HepG2 (cell line): ENCODE measurements at regions not wholly inside any gene's neighbourhood (a gene's known extent, or its start where the extent isn't known, plus 50 kb on each side); places are given as distances from the start of the nearest gene placed in this dataset.

Experiments
- ATAC-seq: fragments of 200-7000 bp; cut with Tn5 transposase; 3 replicates; pipeline ENCODE4 v1.9.1; 2020; ENCODE audit warnings: mild to moderate bottlenecking, moderate library complexity
- BruUV-seq: library from RNA; stranded (reverse); fragments of 400-500 nt; replicated peaks from 2 replicates; lab custom pipeline; 2021; lab: Mats Ljungman, UMichigan
- CTCF ChIA-PET: fragments of 300-600 bp; formaldehyde crosslinking; extraction: SDS; loops from one replicate; lab custom pipeline; 2021; ENCODE audit warnings: low total read pairs, inconsistent platforms, low intra/inter-chr PET ratio; lab: Yijun Ruan, JAX
- POLR2A ChIA-PET: fragments of 350-600 bp; sonication (Branson Sonifier 250); formaldehyde crosslinking; loops from one replicate; lab custom pipeline; 2020; ENCODE audit warnings: antibody characterized with exemption, inconsistent platforms; lab: Yijun Ruan, JAX
- DNase-seq: peaks from one replicate; pipeline ENCODE4 v3.0.0-alpha.2; 2015; ENCODE audit warnings: low spot score
- FAIRE-seq: peaks from 3 replicates; lab custom pipeline; 2011; peaks lifted over from hg19 to GRCh38; lab: Jason Lieb, UNC
- H2AFZ ChIP-seq: one replicate; pipeline ENCODE4 v1.6.1; 2011; ENCODE audit warnings: low read length, inconsistent platforms
- H3K27ac ChIP-seq: fragments of 300-600 bp; 3 replicates; pipeline ENCODE4 v1.8.0; 2011; ENCODE audit warnings: mixed run types, mild to moderate bottlenecking, mixed read lengths, low read length, inconsistent platforms; ENCODE audit not compliant: insufficient read depth; ENCODE audit errors: extremely low read length
- H3K27me3 ChIP-seq, 2 experiments: fragments of 200-600 bp in 1 of 2; 2 replicates in 1 of 2; 3 replicates in 1 of 2; pipeline versions ENCODE4 v1.6.0 to v1.8.0; 2011; ENCODE audit warnings: low read length in 2 of 2, mild to moderate bottlenecking in 2 of 2, moderate library complexity in 2 of 2, inconsistent platforms in 1 of 2; ENCODE audit not compliant: insufficient read depth in 2 of 2, control insufficient read depth in 1 of 2
- H3K36me3 ChIP-seq, 2 experiments: fragments of 200-600 bp in 1 of 2; replicated peaks in 1 of 2; 2 replicates in 1 of 2; 3 replicates in 1 of 2; pipeline versions ENCODE4 v1.5.1 to v1.8.0; 2011; ENCODE audit warnings: low read length in 2 of 2, inconsistent platforms in 1 of 2; ENCODE audit not compliant: insufficient read depth in 2 of 2, control insufficient read depth in 1 of 2
- H3K4me1 ChIP-seq: 2 replicates; pipeline ENCODE4 v1.5.1; 2012; ENCODE audit warnings: low read length, inconsistent platforms; ENCODE audit not compliant: insufficient read depth
- H3K4me2 ChIP-seq: 2 replicates; pipeline ENCODE4 v1.6.0; 2011; ENCODE audit warnings: low read depth, low read length, inconsistent platforms
- H3K4me3 ChIP-seq, 3 experiments: fragments of 200-600 bp in 1 of 3; sonication (generic), shearing (Covaris generic) in 1 of 3; replicated peaks in 1 of 3; 2 replicates each; pipeline ENCODE4 v1.5.1; 2011 to 2016; ENCODE audit warnings: low read length in 3 of 3, inconsistent platforms in 2 of 3, low read depth in 2 of 3, mild to moderate bottlenecking in 2 of 3, control low read depth in 1 of 3, mixed read lengths in 1 of 3; ENCODE audit not compliant: insufficient read depth in 1 of 3
- H3K79me2 ChIP-seq: one replicate; pipeline ENCODE4 v1.6.1; 2011; ENCODE audit warnings: low read length, inconsistent platforms; ENCODE audit not compliant: insufficient read depth
- H3K9ac ChIP-seq: 2 replicates; pipeline ENCODE4 v1.6.0; 2011; ENCODE audit warnings: mild to moderate bottlenecking, low read depth, low read length, inconsistent platforms; ENCODE audit not compliant: insufficient read depth
- H3K9me3 ChIP-seq: 2 replicates; pipeline ENCODE4 v1.5.1; 2012; ENCODE audit warnings: mild to moderate bottlenecking, low read length
- H4K20me1 ChIP-seq: 2 replicates; pipeline ENCODE4 v1.6.0; 2011; ENCODE audit warnings: inconsistent platforms, mild to moderate bottlenecking, low read length, moderate library complexity; ENCODE audit not compliant: insufficient read depth
- KAT8 ChIP-seq: IDR thresholded peaks from 2 replicates; pipeline ENCODE4 v1.6.1; 2016; ENCODE audit warnings: missing genetic modification reagents, missing compliant biosample characterization
- MIER3 ChIP-seq: IDR thresholded peaks from 2 replicates; pipeline ENCODE4 v1.6.1; 2016; ENCODE audit warnings: missing compliant biosample characterization, borderline replicate concordance
- PBX3 ChIP-seq: sonication (generic); formaldehyde crosslinking; IDR thresholded peaks from 2 replicates; pipeline ENCODE4 v1.8.1; 2023; ENCODE audit warnings: missing genetic modification reagents, inconsistent platforms, borderline replicate concordance
- SUZ12 ChIP-seq: fragments of 150-350 bp; IDR thresholded peaks from 2 replicates; pipeline ENCODE4 v1.6.1; 2014; ENCODE audit warnings: low read depth, low read length
- ZFYVE20 ChIP-seq: sonication (generic); formaldehyde crosslinking; IDR thresholded peaks from 2 replicates; pipeline ENCODE4 v1.8.0; 2023; ENCODE audit warnings: low read depth, mild to moderate bottlenecking, moderate library complexity, missing genetic modification reagents, borderline replicate concordance
- ZNF235 ChIP-seq: sonication (generic); formaldehyde crosslinking; IDR thresholded peaks from 2 replicates; pipeline ENCODE4 v1.8.1; 2023; ENCODE audit warnings: mild to moderate bottlenecking, missing genetic modification reagents, borderline replicate concordance
- ZNF335 ChIP-seq: sonication (generic); formaldehyde crosslinking; IDR thresholded peaks from 2 replicates; pipeline ENCODE4 v1.4.0; 2020; ENCODE audit warnings: missing genetic modification reagents
- ZNF616 ChIP-seq: sonication (generic); formaldehyde crosslinking; IDR thresholded peaks from 2 replicates; pipeline ENCODE4 v1.5.0; 2020; ENCODE audit warnings: low read depth, mild to moderate bottlenecking, missing genetic modification reagents
- ZSCAN31 ChIP-seq: sonication (generic); formaldehyde crosslinking; IDR thresholded peaks from 2 replicates; pipeline ENCODE4 v1.5.0; 2020; ENCODE audit warnings: low read depth, mild to moderate bottlenecking, missing genetic modification reagents
- WGBS: methylation state at CpG from one replicate; pipeline ENCODE4 v1.1.6; 2017; ENCODE audit warnings: low lambda C conversion rate; 5-methylcytosine and 5-hydroxymethylcytosine counted together
- in situ Hi-C: cut with HindIII; loops from 2 replicates; pipeline ENCODE4 v1.10.0; 2017; ENCODE audit warnings: low pct_unique_long_range_greater_than_20kb; ENCODE audit not compliant: extremely low pct_ligation_motif_present
- intact Hi-C: fragments of 100-400 bp; cut with micrococcal nuclease; formaldehyde crosslinking; loops from one replicate; pipeline ENCODE4 v1.10.0; 2022; ENCODE audit not compliant: unreplicated experiment
- TF ChIP-seq, protein P1 (sequence below): sonication (generic); formaldehyde crosslinking; IDR thresholded peaks from 2 replicates; pipeline ENCODE4 v1.8.1; 2022; ENCODE audit warnings: low read depth, mild to moderate bottlenecking, missing genetic modification reagents
- TF ChIP-seq, protein P2 (sequence below): IDR thresholded peaks from 2 replicates; pipeline ENCODE4 v1.6.1; 2016; ENCODE audit warnings: low read depth, control low read depth

GRCh38 chr6:155994086-155994485 lies 538.4 kb upstream of the NOX3 start (continued):
- TF ChIP-seq, protein P1, sequence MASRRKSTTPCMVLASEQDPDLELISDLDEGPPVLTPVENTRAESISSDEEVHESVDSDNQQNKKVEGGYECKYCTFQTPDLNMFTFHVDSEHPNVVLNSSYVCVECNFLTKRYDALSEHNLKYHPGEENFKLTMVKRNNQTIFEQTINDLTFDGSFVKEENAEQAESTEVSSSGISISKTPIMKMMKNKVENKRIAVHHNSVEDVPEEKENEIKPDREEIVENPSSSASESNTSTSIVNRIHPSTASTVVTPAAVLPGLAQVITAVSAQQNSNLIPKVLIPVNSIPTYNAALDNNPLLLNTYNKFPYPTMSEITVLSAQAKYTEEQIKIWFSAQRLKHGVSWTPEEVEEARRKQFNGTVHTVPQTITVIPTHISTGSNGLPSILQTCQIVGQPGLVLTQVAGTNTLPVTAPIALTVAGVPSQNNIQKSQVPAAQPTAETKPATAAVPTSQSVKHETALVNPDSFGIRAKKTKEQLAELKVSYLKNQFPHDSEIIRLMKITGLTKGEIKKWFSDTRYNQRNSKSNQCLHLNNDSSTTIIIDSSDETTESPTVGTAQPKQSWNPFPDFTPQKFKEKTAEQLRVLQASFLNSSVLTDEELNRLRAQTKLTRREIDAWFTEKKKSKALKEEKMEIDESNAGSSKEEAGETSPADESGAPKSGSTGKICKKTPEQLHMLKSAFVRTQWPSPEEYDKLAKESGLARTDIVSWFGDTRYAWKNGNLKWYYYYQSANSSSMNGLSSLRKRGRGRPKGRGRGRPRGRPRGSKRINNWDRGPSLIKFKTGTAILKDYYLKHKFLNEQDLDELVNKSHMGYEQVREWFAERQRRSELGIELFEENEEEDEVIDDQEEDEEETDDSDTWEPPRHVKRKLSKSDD = no peak
- TF ChIP-seq ZNF616 (CRISPR knock-in tag) (no peak), KAT8 (CRISPR knock-in tag) (no peak), PBX3 (CRISPR knock-in tag) (no peak), ZNF335 (CRISPR knock-in tag) (no peak), MIER3 (CRISPR knock-in tag) (no peak)

GRCh38 chr6:155993240-155993639 lies 537.6 kb upstream of the NOX3 start:
- ATAC-seq (no peak), DNase-seq (no peak), FAIRE-seq (no peak)
- POLR2A ChIA-PET = no interaction called here
- Histone ChIP-seq H3K4me1 (no peaks in the 10 kb centered on the region), H3K9ac (no peak overlapping the region), H3K36me3 (no peaks in the 10 kb centered on the region), H4K20me1 (no peaks in the 10 kb centered on the region), H3K27ac (no peak overlapping the region), H3K4me2 (no peak overlapping the region), H3K79me2 (no peaks in the 10 kb centered on the region), H3K9me3 (no peaks in the 10 kb centered on the region), H2AFZ (no peak overlapping the region), H3K4me3 (no peak overlapping the region), H3K27me3 (peaks cover 0 to 16% of the 10 kb centered on the region in 2 experiments; a peak in 3 of 5 replicates)
- TF ChIP-seq ZFYVE20 (CRISPR knock-in tag) (no peak), ZSCAN31 (CRISPR knock-in tag) (no peak), ZNF235 (CRISPR knock-in tag) (no peak), SUZ12 (no peak)
- TF ChIP-seq, protein P2, sequence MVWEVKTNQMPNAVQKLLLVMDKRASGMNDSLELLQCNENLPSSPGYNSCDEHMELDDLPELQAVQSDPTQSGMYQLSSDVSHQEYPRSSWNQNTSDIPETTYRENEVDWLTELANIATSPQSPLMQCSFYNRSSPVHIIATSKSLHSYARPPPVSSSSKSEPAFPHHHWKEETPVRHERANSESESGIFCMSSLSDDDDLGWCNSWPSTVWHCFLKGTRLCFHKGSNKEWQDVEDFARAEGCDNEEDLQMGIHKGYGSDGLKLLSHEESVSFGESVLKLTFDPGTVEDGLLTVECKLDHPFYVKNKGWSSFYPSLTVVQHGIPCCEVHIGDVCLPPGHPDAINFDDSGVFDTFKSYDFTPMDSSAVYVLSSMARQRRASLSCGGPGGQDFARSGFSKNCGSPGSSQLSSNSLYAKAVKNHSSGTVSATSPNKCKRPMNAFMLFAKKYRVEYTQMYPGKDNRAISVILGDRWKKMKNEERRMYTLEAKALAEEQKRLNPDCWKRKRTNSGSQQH (CRISPR knock-in tag) = no peak
- CTCF ChIA-PET = no interaction called here
- BruUV-seq = no TSS peak
- intact Hi-C loops = no loop called here
- 38% methylated on average over 6 of the region's 6 CpGs for WGBS
- in situ Hi-C loops = no loop called here
